Nephron (organoid): ENCODE measurements at regions not wholly inside any gene's neighbourhood (a gene's known extent, or its start where the extent isn't known, plus 50 kb on each side); places are given as distances from the start of the nearest gene placed in this dataset.

ENCODE experiments used
- H3K27ac Mint-ChIP-seq, 3 experiments: 2 replicates each; pipeline ENCODE4 v1.8.0; 2020; ENCODE audit warnings: mixed read lengths in 3 of 3, mild to moderate bottlenecking in 2 of 3, moderate library complexity in 1 of 3
- H3K27me3 Mint-ChIP-seq: 2 replicates; pipeline ENCODE4 v1.8.0; 2021; ENCODE audit warnings: low read depth, mild to moderate bottlenecking, moderate library complexity, mixed read lengths
- H3K36me3 Mint-ChIP-seq: 2 replicates; pipeline ENCODE4 v1.8.0; 2020; ENCODE audit warnings: low read depth, mixed read lengths
- H3K4me1 Mint-ChIP-seq: 2 replicates; pipeline ENCODE4 v1.8.0; 2020; ENCODE audit warnings: mixed read lengths
- H3K4me3 Mint-ChIP-seq, 3 experiments: 2 replicates each; pipeline ENCODE4 v1.8.0; 2020; ENCODE audit warnings: mild to moderate bottlenecking in 3 of 3, mixed read lengths in 3 of 3, moderate library complexity in 2 of 3
- H3K9me3 Mint-ChIP-seq: 2 replicates; pipeline ENCODE4 v1.8.0; 2020; ENCODE audit warnings: mixed read lengths
- TF ChIP-seq, protein P1 (sequence below), 3 experiments: fragments of 200-600 bp; sonication (generic); IDR thresholded peaks; one replicate each; pipeline ENCODE4 v1.5.0; 2021; ENCODE audit warnings: antibody characterized with exemption in 3 of 3; ENCODE audit not compliant: unreplicated experiment in 3 of 3

GRCh38 chr10:88161070-88161469 lies 297.6 kb downstream of the PTEN start:
- no peak overlapping the region for H3K4me3 Mint-ChIP-seq

GRCh38 chr10:88161756-88162155 lies 298.3 kb downstream of the PTEN start:
- Mint-ChIP-seq H3K36me3 (no peaks in the 10 kb centered on the region), H3K27me3 (no peaks in the 10 kb centered on the region)

More at GRCh38 chr10:88161070-88161469, 297.6 kb downstream of the PTEN start:
- H3K9me3 Mint-ChIP-seq, result no peaks in the 10 kb centered on the region
- H3K27me3 Mint-ChIP-seq, result no peaks in the 10 kb centered on the region
- H3K4me1 Mint-ChIP-seq, result peaks cover 18% of the 10 kb centered on the region
- TF ChIP-seq, protein P1, sequence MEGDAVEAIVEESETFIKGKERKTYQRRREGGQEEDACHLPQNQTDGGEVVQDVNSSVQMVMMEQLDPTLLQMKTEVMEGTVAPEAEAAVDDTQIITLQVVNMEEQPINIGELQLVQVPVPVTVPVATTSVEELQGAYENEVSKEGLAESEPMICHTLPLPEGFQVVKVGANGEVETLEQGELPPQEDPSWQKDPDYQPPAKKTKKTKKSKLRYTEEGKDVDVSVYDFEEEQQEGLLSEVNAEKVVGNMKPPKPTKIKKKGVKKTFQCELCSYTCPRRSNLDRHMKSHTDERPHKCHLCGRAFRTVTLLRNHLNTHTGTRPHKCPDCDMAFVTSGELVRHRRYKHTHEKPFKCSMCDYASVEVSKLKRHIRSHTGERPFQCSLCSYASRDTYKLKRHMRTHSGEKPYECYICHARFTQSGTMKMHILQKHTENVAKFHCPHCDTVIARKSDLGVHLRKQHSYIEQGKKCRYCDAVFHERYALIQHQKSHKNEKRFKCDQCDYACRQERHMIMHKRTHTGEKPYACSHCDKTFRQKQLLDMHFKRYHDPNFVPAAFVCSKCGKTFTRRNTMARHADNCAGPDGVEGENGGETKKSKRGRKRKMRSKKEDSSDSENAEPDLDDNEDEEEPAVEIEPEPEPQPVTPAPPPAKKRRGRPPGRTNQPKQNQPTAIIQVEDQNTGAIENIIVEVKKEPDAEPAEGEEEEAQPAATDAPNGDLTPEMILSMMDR (IDR thresholded peaks at IDR 0.05; ENCODE audit: unreplicated experiment in 3 of 3), result no peak
- no peak overlapping the region for H3K27ac Mint-ChIP-seq
- H3K36me3 Mint-ChIP-seq, result no peaks in the 10 kb centered on the region

DNA sequence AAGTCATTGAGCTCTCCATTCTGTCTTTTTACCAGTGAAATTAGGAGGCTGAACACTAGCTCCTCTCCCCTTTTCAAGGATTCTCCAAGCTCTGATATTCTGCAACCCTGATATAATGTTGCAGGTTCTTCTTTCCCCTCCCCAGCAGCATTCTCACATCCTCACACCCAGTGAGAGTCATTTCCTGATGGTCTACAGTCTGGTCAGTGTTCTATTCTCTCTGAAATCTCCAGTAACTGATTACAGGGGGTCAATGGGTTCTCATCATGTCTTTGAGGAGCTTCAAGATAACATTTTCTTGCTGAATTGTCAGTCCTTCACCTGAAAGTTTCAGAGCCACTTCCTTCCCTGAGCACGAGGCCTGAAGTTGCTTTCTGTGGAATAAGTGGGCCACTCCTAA lies 299.4 kb downstream of the PTEN start:
- H3K27ac Mint-ChIP-seq, result no peak overlapping the region
- no peaks in the 10 kb centered on the region for H3K27me3 Mint-ChIP-seq
- TF ChIP-seq, protein P1 (IDR thresholded peaks at IDR 0.05; ENCODE audit: unreplicated experiment in 3 of 3), result no peak
- H3K4me1 Mint-ChIP-seq, result peaks cover 14% of the 10 kb centered on the region
- no peaks in the 10 kb centered on the region for H3K36me3 Mint-ChIP-seq
- H3K4me3 Mint-ChIP-seq, result no peak overlapping the region
- H3K9me3 Mint-ChIP-seq, result peaks cover 3% of the 10 kb centered on the region

More at GRCh38 chr10:88161756-88162155, 298.3 kb downstream of the PTEN start:
- Mint-ChIP-seq H3K4me1 (peaks cover 18% of the 10 kb centered on the region), H3K9me3 (no peaks in the 10 kb centered on the region), H3K4me3 (no peak overlapping the region), H3K27ac (no peak overlapping the region)
- TF ChIP-seq, protein P1 (IDR thresholded peaks at IDR 0.05; ENCODE audit: unreplicated experiment in 3 of 3), result no peak

DNA sequence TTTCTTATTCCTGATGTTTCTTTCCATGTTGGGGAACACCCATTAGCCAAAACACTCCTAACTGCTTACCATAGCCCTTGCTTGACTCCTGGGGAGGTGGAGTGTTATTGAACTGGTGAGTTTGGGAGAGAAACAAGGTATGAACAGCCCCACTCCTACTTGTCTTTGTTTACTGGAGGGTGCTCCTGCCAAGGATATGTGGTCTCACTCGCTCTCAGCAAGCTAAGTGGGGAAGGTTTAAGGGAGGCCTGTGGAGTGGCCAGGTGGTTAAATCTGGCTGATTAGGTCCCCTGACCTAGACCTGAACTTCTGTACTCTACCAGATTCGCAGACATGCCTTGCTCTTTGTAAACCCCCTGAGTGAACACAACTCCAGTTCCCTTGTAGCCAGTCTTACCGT lies 300.1 kb downstream of the PTEN start:
- peaks cover 7% of the 10 kb centered on the region for H3K4me1 Mint-ChIP-seq

DNA sequence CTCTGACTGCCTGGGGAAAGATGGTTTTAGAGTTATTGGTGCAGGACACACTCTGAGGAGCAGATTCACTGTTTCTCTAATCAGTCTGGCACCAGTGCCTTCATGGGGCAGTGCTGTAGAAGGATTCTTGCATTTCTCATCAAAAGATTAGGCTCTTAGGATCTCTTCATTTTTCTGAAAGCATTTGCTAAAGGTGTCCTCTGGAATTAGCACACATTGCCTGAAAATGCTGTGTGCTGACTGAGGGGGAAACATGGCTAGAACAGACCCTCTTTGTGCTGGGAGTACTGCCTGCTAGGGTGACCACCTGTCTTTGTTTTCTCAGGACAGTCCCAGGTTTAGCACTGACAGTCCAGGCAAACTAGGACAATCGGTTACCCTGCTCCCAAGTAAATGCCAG lies 301.0 kb downstream of the PTEN start:
- Mint-ChIP-seq H3K36me3 (no peaks in the 10 kb centered on the region), H3K27me3 (no peaks in the 10 kb centered on the region), H3K4me3 (no peak overlapping the region), H3K4me1 (no peaks in the 10 kb centered on the region), H3K9me3 (peaks cover 3% of the 10 kb centered on the region), H3K27ac (no peak overlapping the region)
- TF ChIP-seq, protein P1 (IDR thresholded peaks at IDR 0.05; ENCODE audit: unreplicated experiment in 3 of 3), result no peak

More for the DNA sequence above, 300.1 kb downstream of the PTEN start:
- H3K27ac Mint-ChIP-seq, result no peak overlapping the region
- H3K27me3 Mint-ChIP-seq, result no peaks in the 10 kb centered on the region
- no peak overlapping the region for H3K4me3 Mint-ChIP-seq
- H3K9me3 Mint-ChIP-seq, result peaks cover 3% of the 10 kb centered on the region
- TF ChIP-seq, protein P1 (IDR thresholded peaks at IDR 0.05; ENCODE audit: unreplicated experiment in 3 of 3), result no peak
- H3K36me3 Mint-ChIP-seq, result no peaks in the 10 kb centered on the region

DNA sequence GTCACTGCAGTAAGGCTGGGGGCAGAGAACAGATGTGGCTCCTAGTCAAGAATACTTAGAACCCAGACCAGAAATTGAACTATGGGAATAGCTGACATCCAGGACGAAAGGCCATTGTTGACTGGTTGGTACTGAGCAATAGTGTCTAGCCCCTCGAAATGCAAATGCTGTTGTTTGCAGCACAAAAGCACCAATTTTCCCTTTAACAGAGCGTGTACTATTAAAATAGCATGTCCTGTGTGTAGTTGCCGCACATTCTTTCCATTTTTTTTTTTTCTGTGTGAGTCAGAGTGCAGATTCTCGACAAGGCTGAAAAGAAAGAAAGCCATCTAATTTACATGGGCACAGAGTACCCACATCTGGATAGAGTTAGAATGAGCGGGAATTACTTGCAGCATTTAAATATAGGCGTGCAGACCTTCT lies 302.4 kb downstream of the PTEN start:
- Mint-ChIP-seq H3K27me3 (no peaks in the 10 kb centered on the region), H3K27ac (no peak overlapping the region), H3K9me3 (peaks cover 7% of the 10 kb centered on the region), H3K4me3 (no peak overlapping the region), H3K36me3 (no peaks in the 10 kb centered on the region), H3K4me1 (no peaks in the 10 kb centered on the region)
- TF ChIP-seq, protein P1 (IDR thresholded peaks at IDR 0.05; ENCODE audit: unreplicated experiment in 3 of 3), result no peak
